GM12892 (cell line): ENCODE measurements at regions not wholly inside any gene's neighbourhood (a gene's known extent, or its start where the extent isn't known, plus 50 kb on each side); places are given as distances from the start of the nearest gene placed in this dataset.

Source experiments
- POLR2A ChIP-seq: IDR thresholded peaks from 2 replicates; pipeline ENCODE4 v1.6.1; 2011; ENCODE audit warnings: low read depth, low read length, control low read depth
- POLR2AphosphoS5 ChIP-seq: IDR thresholded peaks from 2 replicates; pipeline ENCODE4 v1.6.1; 2011; ENCODE audit warnings: low read depth, low read length, control low read depth

DNA sequence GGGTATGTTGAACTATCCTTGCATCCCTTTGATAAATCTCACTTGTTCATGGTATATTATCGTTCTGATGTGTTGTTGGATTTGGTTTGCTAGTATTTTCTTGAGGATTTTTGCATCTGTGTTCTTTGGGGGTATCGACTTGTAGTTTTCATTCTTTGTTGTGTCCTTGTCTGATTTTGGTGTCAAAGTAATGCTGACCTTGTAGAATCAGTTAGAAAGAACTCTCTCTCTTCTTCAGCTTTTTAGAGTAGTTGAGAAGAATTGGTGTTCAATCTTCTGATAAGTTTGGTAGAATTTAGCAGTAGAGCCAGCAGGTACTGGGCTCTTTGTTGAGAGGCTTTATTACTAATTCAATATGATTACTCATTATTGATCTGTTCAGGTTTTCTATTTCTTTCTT, 707.2 kb upstream of the LRFN5 start:
- no peak for TF ChIP-seq POLR2AphosphoS5
- no peak for TF ChIP-seq POLR2A
